HG02610 (cell line): ENCODE measurements at regions not wholly inside any gene's neighbourhood (a gene's known extent, or its start where the extent isn't known, plus 50 kb on each side); places are given as distances from the start of the nearest gene placed in this dataset.

Experiments
- ATAC-seq: cut with Tn5 transposase; IDR thresholded peaks from one replicate; pipeline ENCODE4 v1.9.1; 2021; ENCODE audit warnings: mild to moderate bottlenecking, moderate library complexity; ENCODE audit not compliant: unreplicated experiment

- no peak for ATAC-seq
These were observed 123.6 kb upstream of the GALNT15 start for GRCh38 chr3:16050641-16051467.

GRCh38 chr3:16051691-16052090, 122.8 kb upstream of the GALNT15 start:
- no peak for ATAC-seq

GRCh38 chr3:16052964-16053363, 121.5 kb upstream of the GALNT15 start:
- ATAC-seq = no peak

- ATAC-seq = no peak
These were observed 120.7 kb upstream of the GALNT15 start for GRCh38 chr3:16053794-16054193.

DNA sequence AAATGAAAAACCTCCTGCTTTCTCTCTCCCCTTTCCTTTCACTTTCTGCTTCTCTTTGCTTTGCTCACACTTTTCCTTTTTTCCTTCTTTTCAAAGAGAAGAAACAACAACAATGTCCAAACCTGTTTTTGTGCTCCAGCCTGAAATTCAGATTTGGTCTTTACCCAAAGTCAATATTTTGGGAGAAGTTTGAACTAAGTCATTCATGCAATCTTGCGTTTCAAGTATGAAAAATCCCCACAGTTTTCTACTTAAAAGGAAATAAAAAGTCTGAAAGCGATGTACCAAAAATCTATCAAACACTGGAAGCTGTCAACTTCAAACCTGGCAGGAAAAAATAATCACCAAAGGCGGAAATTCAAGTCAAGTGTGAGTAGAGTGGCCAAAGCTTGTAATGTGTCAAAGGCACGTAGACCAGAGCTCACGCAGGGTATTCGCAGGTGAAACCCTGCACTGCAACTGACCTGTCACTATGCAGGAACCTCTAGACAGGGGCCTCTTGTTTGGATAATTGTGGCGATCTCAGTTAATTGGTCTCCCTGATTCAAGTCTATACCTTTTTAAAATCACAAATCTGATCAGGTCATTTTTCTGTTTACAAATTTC, 118.8 kb upstream of the GALNT15 start:
- no peak for ATAC-seq

GRCh38 chr3:16056217-16056616, 118.3 kb upstream of the GALNT15 start:
- no peak for ATAC-seq

GRCh38 chr3:16058521-16058920, 116.0 kb upstream of the GALNT15 start:
- ATAC-seq = no peak

- no peak for ATAC-seq
These were observed 115.4 kb upstream of the GALNT15 start for GRCh38 chr3:16059081-16059537.

DNA sequence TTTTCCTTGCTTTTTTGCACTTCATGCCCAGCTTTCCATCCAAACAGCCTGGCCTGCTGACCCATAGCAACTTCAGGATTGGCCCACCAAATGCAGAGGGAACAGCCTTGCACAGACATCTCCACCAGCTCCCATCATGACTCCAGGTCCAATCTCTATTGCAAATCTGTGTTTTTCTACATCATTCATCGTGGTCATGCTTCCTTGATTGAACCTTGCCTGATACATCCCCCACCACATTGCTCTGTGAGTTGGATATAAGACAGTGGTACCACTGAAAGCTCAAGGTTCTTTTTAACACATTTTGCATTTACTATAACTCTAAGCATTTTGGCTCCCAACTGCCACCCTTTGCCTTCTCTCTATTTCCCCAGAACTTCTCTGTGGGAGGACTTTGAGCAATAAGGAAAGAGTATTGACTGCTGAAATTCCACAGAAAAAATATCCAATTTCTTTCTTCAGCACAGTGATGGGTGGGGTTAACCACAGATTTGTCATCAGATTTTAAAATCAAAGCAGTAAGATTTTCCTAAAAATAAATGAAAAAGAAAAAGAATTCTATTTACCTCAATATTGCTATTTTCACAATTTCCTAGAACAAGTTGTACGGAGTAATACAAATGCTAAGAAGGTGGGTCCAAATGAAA, 114.6 kb upstream of the GALNT15 start:
- ATAC-seq = no peak

DNA sequence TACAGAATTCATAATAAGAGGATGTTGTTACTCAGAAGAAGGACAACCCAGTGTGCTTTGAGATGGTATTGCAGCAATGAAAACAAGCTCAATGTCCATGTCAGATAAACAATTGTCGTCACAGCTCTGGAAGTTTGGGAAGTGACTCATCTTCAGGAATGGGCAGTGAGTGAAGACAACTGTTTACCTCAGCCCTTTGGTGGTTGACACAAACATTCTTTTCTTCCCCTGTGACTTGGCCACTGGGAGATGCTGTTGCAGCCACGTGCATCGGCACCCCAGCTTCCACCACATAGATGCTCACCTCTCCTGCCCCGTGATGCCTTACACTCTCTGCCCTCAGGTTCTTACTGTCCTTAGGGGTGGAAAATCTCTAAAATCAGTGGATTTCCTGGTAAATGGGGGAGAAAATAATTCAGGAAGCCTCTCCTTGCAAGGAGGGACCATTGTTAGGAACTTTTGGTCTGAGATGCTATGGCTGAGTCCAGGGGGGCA, 114.1 kb upstream of the GALNT15 start:
- ATAC-seq = no peak

DNA sequence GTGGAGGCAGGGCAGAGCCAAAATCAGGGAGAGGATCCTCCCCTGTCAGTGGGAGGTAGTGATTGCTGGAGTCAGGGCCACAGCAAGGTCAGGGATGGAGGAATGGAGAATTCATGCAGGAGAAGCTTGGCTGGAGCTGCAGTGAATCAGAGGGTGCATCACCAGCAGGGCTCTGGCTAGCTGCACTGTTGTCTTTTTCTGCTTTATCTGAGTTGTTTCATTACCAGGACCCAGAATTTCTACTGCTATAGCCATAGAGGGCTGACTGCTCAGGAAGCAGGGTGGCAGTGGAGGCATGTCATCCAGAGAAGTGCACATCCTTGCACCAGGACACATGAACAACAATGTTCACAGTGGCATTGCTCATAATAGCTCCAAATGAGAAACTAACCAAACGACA, 113.5 kb upstream of the GALNT15 start:
- no peak for ATAC-seq

DNA sequence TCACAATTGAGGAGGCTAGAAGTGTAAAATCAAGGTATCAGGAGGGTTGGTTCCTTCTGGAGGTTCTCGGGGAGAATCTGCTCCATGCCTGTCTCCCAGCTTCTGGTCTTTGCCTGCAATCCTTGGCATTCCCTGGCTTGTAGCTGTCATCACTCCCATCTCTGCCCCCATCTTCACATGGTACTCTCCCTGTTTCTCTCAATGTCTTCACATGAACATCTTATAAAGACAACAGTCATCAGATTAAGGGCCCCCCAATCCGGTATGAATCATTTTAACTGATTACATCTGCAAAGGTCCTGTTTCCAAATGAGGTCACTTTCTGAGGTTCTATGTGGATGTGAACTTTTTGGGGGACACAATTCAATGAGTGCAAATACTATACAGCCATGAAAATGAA, 113.0 kb upstream of the GALNT15 start:
- ATAC-seq = no peak

- ATAC-seq = no peak
These were observed 110.9 kb upstream of the GALNT15 start for GRCh38 chr3:16063603-16064002.

DNA sequence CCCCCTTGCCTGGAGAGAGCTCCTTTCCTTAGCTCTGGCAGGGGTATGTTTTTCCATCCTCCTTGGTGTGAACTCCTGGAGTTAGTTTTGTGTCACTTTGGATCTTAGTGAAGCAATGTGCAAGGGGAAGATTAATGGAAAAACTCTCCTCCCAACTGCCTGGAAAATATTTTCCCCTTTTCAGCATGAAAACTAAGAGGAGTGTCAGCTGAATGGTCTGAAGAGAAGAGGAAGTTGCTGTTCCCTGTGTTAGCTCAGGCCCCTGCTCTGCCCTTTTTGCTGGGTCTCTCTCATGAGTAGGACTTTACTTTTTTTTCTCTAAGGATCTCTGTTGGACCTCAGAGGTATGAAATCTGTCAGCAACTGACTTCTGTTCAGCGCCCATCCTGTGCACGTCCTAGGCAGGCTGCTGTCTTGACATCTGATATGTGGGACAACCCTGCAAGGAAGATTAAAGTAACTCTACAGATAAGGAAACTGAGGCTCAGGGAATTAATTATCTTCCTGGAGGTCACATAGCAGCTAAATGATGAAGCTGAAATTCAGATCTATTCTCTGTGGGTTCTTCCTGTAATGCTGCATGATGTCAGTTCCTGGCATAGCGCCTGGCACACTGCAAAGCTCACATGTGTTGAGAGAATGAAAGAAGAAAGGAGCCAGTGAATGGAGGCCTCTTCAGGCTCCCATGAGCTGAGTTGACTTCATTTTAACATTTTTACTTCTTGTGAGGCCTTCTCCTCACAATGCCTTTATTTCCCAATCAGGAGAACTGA, 109.7 kb upstream of the GALNT15 start:
- no peak for ATAC-seq

DNA sequence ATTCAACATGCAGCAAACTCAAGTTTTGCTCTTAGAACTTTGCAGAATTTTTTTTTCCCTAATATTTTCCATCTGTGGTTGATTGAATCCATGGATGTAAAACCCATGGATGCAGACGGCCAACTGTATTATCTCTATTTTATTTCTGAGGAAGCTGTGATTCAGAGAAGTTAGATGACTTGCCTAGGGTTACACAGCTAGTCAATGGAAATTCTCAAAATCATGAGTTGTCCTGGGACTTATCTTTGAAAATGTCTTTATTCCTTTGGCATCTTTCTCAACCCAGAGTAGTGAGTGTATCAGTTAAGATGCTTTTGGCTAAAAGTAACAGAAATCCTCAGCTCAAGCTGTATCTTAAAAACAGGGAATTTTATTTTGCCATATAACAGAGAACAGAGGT, 107.9 kb upstream of the GALNT15 start:
- ATAC-seq = no peak

DNA sequence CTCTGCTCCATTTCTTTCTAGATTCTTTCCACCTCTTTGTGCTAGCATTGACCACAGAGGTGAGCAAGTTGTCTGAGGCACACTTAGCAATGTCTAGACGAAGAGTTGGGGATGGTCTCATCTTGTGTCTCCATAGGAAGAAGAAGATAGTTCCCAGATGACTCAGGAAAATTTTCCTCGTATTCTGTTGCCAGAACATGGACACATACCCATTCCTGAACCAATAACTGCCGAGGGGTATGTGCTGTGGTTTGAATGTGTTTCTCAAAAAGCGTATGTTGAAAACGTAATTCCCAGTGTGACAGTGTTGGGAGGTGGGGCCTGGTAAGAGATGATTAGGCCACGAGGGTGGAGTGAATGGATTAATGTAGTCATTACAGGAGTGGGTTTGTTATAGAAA, 107.5 kb upstream of the GALNT15 start:
- no peak for ATAC-seq

DNA sequence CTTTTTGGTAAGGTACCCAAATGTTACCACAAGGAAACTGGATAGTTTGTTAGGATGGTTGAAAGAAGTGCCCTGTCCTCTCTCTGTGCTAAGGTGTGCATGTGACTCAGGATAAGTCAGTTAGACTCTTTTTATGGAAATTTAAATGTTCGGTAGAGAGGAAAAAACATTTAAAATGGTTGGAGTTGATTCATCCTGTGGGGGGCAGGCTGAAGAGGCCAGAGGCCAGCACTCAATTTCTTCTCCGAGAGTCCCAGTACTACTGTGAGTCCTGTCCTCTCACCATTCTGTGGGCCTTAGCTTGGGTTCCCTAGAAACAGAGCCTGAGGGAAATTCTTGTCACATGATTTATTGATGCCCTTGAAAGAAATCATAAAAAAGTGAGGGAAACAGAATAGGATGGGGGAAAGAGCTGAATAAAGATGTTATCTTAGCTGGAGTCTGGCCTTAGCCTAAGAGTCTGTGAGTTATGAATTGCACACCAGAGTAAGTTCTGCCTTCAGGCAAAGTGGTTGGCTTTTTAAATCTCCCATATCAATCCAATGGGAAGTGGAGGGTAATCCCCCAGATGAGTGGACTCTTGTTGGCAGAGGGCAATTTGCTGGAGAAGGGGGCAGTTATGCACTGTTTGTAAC, 106.5 kb upstream of the GALNT15 start:
- no peak for ATAC-seq

DNA sequence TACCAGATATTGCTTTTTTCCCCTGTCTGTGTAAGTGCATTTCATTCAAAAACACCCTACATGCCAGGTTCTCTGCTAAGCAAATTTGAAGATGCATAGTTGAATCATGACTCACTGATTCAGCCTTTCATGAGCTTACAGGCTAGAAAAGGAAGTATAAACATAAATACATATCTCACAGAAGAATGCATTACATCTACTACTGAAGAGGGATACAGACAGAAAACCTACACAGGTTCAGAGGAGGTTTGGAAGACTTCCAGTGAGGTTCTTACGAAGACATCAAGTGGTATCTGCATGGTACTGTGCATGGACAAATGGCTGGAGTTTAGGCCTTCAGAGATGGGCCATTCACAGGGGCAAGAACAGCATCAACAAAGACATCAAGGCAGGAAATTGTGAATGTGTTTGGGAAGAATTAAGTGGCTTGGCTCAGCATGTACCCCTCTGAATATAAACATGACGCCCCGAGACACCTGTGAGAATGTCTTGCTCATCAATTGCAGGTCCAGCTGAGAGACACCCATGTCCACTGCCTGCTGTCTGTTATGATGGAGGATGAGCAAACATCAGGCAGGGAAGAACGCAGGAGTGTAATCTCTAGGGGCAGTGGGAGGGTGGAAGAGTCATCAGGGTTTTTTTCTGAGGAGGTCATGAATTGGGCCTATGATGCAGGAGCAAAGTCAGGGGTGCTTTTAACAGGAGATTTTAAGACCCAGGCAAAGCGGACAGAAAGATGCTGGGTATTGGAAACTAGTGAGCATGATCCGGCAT, 105.1 kb upstream of the GALNT15 start:
- ATAC-seq = no peak

DNA sequence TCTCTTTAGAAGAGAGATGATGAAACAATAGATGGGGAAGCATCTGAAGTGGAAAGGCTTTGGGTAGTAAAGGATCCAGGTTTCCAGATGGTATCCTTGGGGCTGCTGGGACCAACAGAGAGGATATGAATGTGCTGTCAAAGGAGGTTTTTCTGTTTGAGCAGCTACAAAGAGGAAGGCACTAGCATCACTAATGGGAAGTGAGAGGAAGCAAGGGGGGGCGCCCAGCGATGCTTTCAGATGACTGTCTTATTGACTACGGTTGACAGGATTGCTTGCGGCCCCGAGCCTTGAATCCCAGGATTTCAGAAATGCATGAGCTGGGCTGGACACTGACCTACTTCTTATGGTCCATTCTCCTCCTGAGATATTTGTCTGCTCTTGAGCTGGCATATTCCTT, 103.8 kb upstream of the GALNT15 start:
- no peak for ATAC-seq

DNA sequence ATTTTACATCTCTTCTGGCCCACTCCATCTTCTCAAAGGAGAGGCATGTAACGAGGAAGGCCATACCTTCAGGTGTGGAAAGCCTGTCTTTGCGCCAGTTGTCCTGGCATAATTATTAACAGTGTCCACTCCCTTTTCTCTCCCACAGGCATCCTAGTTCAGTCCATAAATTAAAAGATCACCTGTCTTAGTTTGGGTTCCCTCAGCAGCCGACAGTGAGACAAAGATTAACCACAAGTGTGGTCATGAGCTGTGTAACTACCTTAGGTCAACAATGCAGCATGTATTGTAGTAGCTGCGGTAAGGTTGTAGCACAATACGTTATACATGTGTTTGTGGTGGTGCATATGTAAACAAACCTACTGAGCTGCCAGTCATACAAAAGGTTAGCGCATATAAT, 103.3 kb upstream of the GALNT15 start:
- no peak for ATAC-seq
